Small intestine (tissue), 7 donors: ENCODE measurements at regions not wholly inside any gene's neighbourhood (a gene's known extent, or its start where the extent isn't known, plus 50 kb on each side); places are given as distances from the start of the nearest gene placed in this dataset.
"Not testable (repeated sequence)": the region's sequence is repeated elsewhere in the genome, so short reads cannot be mapped to it uniquely, and the experiment has no call there.

Experiments
- DNase-seq, 2 donors: peaks; one replicate each; pipeline versions ENCODE4 v3.0.0 to v3.0.0-alpha.2; 2013
- FAIRE-seq: peaks from 2 replicates; lab custom pipeline; 2012; peaks lifted over from hg19 to GRCh38; lab: Jason Lieb, UNC
- H3K27ac ChIP-seq, 3 donors: one replicate each; pipeline ENCODE4 v1.5.1; 2013; ENCODE audit warnings: low read length in 2 of 3, mild to moderate bottlenecking in 2 of 3, control low read depth in 1 of 3, inconsistent platforms in 1 of 3, low read depth in 1 of 3, moderate library complexity in 1 of 3
- H3K27me3 ChIP-seq, 3 donors: one replicate each; pipeline ENCODE4 v1.6.1; 2013; ENCODE audit warnings: low read length in 3 of 3, inconsistent platforms in 1 of 3; ENCODE audit not compliant: control insufficient read depth in 3 of 3, insufficient read depth in 3 of 3
- H3K36me3 ChIP-seq, 3 donors: one replicate each; pipeline ENCODE4 v1.6.1; 2013; ENCODE audit warnings: low read length in 3 of 3, inconsistent platforms in 1 of 3, low read depth in 1 of 3, mild to moderate bottlenecking in 1 of 3, moderate library complexity in 1 of 3; ENCODE audit not compliant: control insufficient read depth in 3 of 3, insufficient read depth in 2 of 3
- H3K4me1 ChIP-seq, 3 donors: one replicate each; pipeline ENCODE4 v1.6.1; 2013; ENCODE audit warnings: low read length in 2 of 3, inconsistent platforms in 1 of 3, low read depth in 1 of 3, mild to moderate bottlenecking in 1 of 3, moderate library complexity in 1 of 3; ENCODE audit not compliant: control insufficient read depth in 3 of 3, insufficient read depth in 2 of 3
- H3K4me3 ChIP-seq, 3 donors: one replicate each; pipeline ENCODE4 v1.5.1; 2013; ENCODE audit warnings: low read length in 3 of 3, control low read depth in 1 of 3, inconsistent platforms in 1 of 3, low read depth in 1 of 3, mild to moderate bottlenecking in 1 of 3, moderate library complexity in 1 of 3
- H3K9me3 ChIP-seq, 2 donors: one replicate each; pipeline ENCODE4 v1.6.1; 2013; ENCODE audit warnings: low read depth in 1 of 2, low read length in 1 of 2; ENCODE audit not compliant: control insufficient read depth in 2 of 2, insufficient read depth in 1 of 2
- WGBS, 3 donors: extraction: QIAGEN DNeasy Blood & Tissue Kit; methylation state at CpG; one replicate each; pipeline ENCODE4 v1.1.7; 2013; 5-methylcytosine and 5-hydroxymethylcytosine counted together
- donor health status: healthy with polysubstance abuse.
- donor health status: control.
- donor health status: control.
- donor health status: Bipolar disorder and iron deficiency.
- donor health status: healthy.

DNA sequence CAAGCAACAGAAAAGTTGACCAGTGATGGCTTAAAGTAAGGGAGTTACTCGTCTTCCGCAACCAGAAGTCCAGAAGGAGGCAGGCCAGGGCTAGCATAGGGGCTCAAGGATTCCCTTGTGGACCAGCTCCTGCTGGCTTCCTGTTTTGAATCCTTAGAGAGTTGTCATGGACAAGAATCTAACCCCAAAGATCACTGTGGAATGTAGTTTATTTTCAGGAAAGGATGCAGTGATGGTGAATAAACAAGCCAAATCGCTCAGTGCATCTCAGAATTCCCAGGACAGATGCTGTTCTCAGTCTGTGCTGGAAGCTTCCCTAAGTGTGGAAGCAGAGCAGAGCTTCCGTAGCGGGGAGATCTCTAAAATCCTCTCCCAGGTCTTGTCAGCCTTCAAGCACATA lies 311.3 kb downstream of the C12orf75 start:
- WGBS, 3 donors = 76 to 91% (median 85%) methylated on average over 5 of the region's 5 CpGs

DNA sequence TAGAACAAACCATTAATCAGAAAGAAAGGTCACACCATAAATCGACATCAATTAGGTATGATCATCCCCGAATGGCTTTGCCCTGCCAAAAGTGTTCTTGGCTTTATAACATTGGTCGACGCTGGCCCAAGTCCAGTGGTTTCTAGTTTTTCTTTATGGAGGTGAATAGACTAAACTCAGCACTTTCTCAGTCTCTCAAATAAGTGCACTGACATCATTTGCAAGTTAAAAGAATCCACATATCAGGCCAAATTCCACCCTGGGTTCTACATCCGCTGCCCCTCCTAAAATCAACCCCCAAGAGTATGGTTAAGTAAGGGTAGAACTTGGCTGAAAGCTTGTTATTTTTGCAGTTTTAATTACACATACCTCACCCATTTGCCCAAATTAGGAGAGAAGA lies 314.3 kb downstream of the C12orf75 start:
- Histone ChIP-seq H3K4me3 (no peak overlapping the region), H3K9me3 (peaks cover 0 to 3% of the 10 kb centered on the region in 2 donors), H3K4me1 (no peaks in the 10 kb centered on the region), H3K27ac (no peak overlapping the region), H3K36me3 (no peaks in the 10 kb centered on the region), H3K27me3 (no peaks in the 10 kb centered on the region)
- WGBS, 3 donors = 83 to 91% (median 88%) methylated on average over 5 of the region's 5 CpGs
- no peak for DNase-seq
- FAIRE-seq = no peak

More for the DNA sequence above, 311.3 kb downstream of the C12orf75 start:
- Histone ChIP-seq H3K27ac (no peak overlapping the region), H3K4me1 (no peaks in the 10 kb centered on the region), H3K9me3 (peaks cover 0 to 3% of the 10 kb centered on the region in 2 donors), H3K27me3 (peaks cover 0 to 2% (median 0%) of the 10 kb centered on the region in 3 donors), H3K4me3 (no peak overlapping the region), H3K36me3 (no peaks in the 10 kb centered on the region)
- DNase-seq = no peak
- FAIRE-seq = no peak

DNA sequence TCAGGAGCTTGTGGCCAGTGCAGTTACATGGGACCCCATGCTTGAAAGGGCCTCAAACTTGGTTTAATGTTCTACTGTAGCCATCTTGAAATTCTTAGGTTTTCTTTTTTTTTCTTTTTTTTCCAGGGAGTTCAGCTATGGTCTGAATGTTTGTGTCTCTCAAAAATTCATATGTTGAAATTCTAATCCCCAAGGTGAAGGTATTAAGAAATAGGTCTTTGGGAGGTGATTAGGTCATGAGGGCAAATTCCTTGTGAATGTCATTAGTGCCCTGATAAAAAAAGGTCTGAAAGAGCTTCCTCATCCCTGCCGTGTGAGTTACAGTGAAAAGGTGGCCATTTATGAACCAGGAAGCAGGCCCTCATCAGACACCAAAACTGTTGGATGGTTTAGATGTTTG lies 324.1 kb downstream of the C12orf75 start:
- DNase-seq (no peak), FAIRE-seq (no peak)
- Histone ChIP-seq H3K4me3 (no peak overlapping the region), H3K27me3 (no peaks in the 10 kb centered on the region), H3K9me3 (peaks cover 0 to 9% of the 10 kb centered on the region in 2 donors), H3K36me3 (no peaks in the 10 kb centered on the region), H3K4me1 (no peaks in the 10 kb centered on the region), H3K27ac (no peak overlapping the region)
- 32 to 66% (median 36%) methylated on average over 1 of the region's 1 CpG for whole genome bisulfite sequencing, 3 donors

DNA sequence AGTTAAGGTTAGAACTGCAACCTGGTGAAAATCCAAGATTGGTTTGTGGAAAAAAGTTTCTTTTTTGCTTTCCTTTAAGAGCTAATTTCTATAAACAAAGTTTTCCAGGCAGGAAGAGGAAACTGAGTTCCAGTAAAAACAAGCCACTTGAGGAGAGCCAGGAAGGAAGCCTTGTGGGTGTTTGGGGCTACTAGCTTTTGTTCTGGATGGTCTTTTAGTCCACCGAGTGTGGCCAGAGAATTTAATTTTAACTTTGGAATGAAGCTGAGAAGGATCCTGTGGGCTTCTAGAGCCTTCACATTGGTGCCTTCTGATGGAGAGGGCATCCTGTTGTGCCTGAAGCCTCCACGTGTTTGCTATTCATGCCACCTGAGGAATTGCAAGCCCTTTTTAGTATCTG lies 327.9 kb downstream of the C12orf75 start:
- H3K36me3 ChIP-seq = no peaks in the 10 kb centered on the region
- no peaks in the 10 kb centered on the region for H3K27me3 ChIP-seq
- DNase-seq = no peak
- H3K4me1 ChIP-seq = no peaks in the 10 kb centered on the region
- no peak for FAIRE-seq
- H3K9me3 ChIP-seq = peaks cover 0 to 3% of the 10 kb centered on the region in 2 donors
- WGBS, 3 donors = 54 to 78% (median 65%) methylated on average over 2 of the region's 2 CpGs
- H3K4me3 ChIP-seq = no peak overlapping the region
- peak overlapping the region in 1 of 3 donors; percentile 53 for H3K27ac ChIP-seq

DNA sequence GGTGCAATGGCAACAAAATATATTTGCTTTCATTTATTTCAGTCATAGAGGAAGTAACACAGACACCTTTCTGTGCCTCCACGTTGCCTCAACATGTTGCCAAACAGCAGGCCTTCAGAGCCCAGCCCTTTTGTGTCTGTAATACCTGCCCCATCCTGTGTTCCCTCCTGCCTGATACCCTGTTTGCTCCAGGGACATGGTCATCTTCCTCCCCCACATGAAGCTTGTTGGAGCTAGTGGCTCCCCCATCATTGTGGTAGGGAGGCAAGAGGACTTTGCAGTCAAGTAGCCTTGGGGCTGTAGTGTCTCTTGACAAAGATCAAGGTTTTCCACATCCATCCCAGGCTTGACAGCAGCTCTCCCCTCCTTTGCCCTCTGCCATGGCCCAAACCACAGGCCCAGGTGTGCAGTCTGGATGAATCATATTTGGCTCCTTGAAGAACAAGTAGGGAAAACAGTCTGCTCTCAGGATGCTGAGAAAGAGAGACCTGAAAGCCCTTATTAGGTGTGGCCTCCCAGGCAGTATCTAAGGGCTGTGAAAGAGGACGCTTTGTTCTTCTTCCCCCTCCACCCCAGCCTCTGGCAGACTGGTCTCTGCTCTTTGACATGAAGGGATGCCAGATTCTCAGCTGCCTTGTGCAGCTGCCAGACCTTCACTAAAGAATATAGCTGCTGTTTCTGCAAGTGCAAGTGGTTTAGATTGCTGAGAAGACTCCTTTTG lies 329.0 kb downstream of the C12orf75 start:
- Histone ChIP-seq H3K27me3 (no peaks in the 10 kb centered on the region), H3K4me3 (no peak overlapping the region), H3K27ac (peak overlapping the region in 1 of 3 donors; percentile 46), H3K9me3 (no peaks in the 10 kb centered on the region), H3K4me1 (no peaks in the 10 kb centered on the region), H3K36me3 (no peaks in the 10 kb centered on the region)
- no peak for DNase-seq
- 30 to 53% (median 43%) methylated on average over 2 of the region's 2 CpGs for WGBS, 3 donors
- FAIRE-seq = no peak

DNA sequence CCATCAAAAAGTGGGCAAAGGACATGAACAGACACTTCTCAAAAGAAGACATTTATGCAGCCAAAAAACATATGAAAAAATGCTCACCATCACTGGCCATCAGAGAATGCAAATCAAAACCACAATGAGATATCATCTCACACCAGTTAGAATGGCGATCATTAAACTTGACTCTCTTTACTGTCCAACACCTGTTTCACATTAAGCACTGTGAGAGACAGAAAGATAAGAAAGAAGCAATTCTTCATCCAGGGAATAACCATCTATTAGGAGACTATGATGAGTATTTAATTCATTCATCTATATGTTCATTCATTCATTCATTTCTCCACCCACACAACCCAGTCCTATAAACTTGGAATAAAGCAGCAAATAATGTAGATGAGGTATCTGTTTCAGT lies 334.3 kb downstream of the C12orf75 start:
- not testable (repeated sequence) for H3K9me3 ChIP-seq, H3K36me3 ChIP-seq, H3K27ac ChIP-seq, DNase-seq, H3K4me1 ChIP-seq, FAIRE-seq, H3K27me3 ChIP-seq, H3K4me3 ChIP-seq
- WGBS, 3 donors = 81 to 88% (median 84%) methylated on average over 1 of the region's 1 CpG

DNA sequence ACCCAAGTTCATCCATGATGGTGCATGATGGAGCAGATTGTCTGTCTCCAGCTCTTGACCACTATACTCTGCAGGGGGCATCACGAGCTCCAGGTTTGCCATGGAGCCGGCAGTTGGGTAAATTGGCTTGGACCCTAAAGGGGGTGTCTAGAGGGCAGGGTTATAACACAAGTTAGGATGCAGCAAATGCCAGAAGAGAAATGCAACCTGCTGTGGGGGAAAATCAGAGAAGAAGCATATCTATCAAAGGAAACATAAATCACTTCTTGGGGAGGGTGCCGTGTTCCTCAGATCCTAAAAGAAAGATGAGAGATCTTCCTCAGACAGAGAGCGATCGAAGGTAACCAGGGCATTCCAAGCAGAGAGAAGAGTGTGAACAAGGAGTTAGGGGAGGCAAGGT lies 334.9 kb downstream of the C12orf75 start:
- Histone ChIP-seq H3K36me3 (no peaks in the 10 kb centered on the region), H3K27me3 (no peaks in the 10 kb centered on the region), H3K9me3 (no peaks in the 10 kb centered on the region), H3K4me3 (no peak overlapping the region), H3K27ac (no peak overlapping the region), H3K4me1 (no peaks in the 10 kb centered on the region)
- 83 to 94% (median 88%) methylated on average over 5 of the region's 5 CpGs for WGBS, 3 donors
- FAIRE-seq (no peak), DNase-seq (no peak)

DNA sequence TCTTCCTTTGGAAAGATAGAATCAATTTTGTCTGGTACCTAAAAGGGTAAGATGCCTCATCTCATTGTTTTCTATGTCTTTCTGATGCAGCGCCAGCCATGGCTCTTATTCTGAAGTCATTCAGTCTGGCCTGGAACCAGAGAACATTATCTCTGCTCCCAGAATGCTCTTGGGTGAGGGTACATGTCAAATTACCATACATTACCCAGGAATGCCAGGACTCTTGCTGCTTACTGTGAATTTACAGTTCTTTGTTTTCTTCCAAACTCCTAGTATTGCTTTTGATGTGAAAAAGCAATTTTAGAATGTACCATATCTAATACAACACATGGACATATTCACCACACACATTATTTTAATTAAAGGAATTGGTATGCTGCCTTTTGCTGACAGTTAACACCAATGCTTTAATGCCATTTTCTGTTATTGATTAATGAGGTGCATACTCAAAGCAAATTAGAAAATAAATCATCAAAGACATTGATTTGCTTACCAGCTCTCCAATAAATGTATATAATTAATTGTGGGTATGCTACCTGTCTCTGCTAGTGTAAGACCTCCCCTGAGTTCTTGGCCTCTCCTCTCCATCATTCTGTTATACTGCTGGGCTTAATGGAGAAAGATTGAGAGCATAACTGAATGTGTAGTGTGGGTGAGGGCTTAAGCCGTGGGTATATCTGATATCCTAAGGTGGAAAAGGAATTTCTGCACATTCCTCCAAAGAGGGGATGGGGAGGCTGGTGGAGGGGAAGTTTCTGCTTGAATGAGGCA lies 337.7 kb downstream of the C12orf75 start:
- Histone ChIP-seq H3K4me3 (no peak overlapping the region), H3K27ac (no peak overlapping the region), H3K9me3 (no peaks in the 10 kb centered on the region), H3K4me1 (no peaks in the 10 kb centered on the region), H3K36me3 (no peaks in the 10 kb centered on the region), H3K27me3 (no peaks in the 10 kb centered on the region)
- 72 to 81% (median 80%) methylated on average over 2 of the region's 2 CpGs for WGBS, 3 donors
- FAIRE-seq (no peak), DNase-seq (no peak)
